Caki2 (cell line): ENCODE measurements at regions not wholly inside any gene's neighbourhood (a gene's known extent, or its start where the extent isn't known, plus 50 kb on each side); places are given as distances from the start of the nearest gene placed in this dataset.

Experiments
- DNase-seq: peaks from one replicate; pipeline ENCODE4 v3.0.0-alpha.2; 2015; ENCODE audit warnings: low read depth
- in situ Hi-C: cut with HindIII; loops from 2 replicates; pipeline ENCODE4 v1.10.0; 2016; ENCODE audit warnings: low sequenced_read_pairs, low pct_unique_long_range_greater_than_20kb, mixed read lengths

DNA sequence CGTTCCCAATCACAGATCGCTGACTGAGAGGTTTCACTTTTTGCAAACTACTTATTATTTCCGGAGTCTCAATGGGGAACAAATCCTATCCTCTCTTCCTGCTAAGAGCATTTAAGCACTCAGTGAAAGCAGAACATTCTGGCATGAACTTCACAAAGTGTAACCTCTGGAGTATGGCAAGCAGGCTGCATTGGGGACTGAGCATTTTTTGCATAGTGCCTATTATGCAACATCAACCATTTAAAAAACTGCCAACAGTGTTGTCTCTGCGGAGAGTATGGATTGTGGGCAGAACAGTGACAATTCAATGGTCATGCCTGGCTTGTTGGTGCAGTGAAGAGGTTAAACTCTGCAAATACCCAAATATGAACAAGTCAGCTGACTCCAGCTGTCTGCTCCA lies 484.6 kb downstream of the OLFM4 start:
- DNase-seq: no peak
- in situ Hi-C loops: no loop called here

DNA sequence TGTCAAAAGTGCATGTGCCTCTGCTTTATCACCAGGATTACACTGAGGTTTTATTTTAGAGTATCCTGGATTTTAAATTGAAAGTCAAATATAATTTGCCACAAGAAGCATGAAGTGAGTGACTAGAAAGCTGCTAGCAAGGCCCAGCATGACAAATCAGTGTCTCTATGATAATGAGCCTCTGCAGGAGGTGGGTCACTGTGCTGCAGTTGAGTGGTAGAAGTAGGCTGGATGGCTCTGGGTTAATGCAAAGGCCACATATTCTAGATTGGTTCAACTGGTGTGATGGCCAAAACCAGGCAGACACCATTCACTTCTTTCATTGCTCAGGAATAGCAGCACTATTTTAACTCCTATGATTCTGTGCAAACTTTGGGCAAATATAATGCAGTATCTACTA lies 491.5 kb downstream of the OLFM4 start:
- no peak for DNase-seq
- in situ Hi-C loops: no loop called here

- in situ Hi-C loops: no loop called here
- no peak for DNase-seq
Measured at GRCh38 chr13:53522034-53522433, 493.4 kb downstream of the OLFM4 start.

GRCh38 chr13:53537586-53537985 lies 509.0 kb downstream of the OLFM4 start:
- no peak for DNase-seq
- in situ Hi-C loops: no loop called here

- in situ Hi-C loops: no loop called here
- DNase-seq: no peak
Measured at GRCh38 chr13:53545340-53545941, 516.8 kb downstream of the OLFM4 start.

DNA sequence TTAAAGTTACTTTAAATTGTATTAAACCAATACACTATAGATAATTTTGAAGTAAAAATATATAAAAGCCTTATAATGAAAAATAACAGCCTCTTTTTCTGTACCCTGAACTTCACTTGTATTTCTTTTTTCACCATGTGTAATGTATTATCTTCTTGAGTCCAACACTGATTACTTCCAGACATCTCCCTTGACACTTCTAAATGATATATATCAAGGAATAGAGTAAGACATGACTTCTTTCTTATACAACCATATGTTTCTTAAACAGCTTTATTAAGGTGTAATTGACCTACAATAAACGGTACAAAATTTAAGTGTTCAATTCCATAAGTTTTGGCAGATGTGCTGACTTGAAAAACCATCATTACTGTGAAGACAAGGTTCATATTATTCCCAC lies 531.9 kb downstream of the OLFM4 start:
- in situ Hi-C loops: no loop called here
- no peak for DNase-seq

GRCh38 chr13:53562419-53562818 lies 533.8 kb downstream of the OLFM4 start:
- in situ Hi-C loops: no loop called here
- DNase-seq: no peak

GRCh38 chr13:53568491-53568890 lies 539.9 kb downstream of the OLFM4 start:
- in situ Hi-C loops: no loop called here
- DNase-seq: no peak

DNA sequence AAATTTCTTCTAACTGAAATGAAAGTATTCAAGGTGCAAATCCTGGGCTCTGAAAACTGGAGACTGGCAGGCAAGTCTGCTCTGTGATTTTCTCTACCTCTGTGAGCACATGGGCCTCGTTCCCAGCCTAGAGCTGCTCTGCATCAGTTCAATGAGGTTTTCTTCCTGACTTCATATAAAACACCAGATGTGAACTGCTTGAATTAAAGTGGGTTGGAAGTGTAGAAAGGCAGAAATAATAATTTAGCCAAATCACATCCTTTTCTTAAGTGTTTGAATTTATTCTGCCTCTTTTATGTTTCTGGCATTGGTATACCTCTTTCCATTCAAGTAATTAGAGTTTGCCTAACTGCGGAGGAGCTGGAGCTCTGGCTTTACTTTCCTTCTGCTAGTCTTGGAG lies 540.8 kb downstream of the OLFM4 start:
- in situ Hi-C loops: no loop called here
- no peak for DNase-seq

DNA sequence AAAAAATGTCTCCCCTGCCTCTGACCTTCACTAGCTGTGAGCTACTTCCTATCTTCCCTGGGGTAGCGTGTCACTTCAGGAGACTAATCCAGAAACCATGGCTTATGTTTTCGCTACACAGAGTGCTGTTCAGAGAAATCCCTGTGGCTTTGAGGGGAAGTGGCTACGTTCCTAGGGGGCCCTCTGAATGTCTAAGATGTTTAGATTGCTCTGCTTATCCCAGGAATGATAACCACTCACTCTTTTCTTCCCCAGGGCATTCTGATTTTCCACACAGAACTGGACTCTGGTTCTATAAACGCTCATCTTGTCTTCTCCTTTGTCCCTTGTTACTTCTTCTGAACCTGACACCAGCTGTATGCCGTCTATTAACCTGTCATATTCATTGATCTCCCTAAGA lies 572.5 kb downstream of the OLFM4 start:
- in situ Hi-C loops: no loop called here

GRCh38 chr13:53605326-53605725 lies 576.7 kb downstream of the OLFM4 start:
- in situ Hi-C loops: no loop called here
- no peak for DNase-seq

More for the DNA sequence above, 572.5 kb downstream of the OLFM4 start:
- DNase-seq: no peak

GRCh38 chr13:53612200-53612599 lies 583.6 kb downstream of the OLFM4 start:
- no peak for DNase-seq
- in situ Hi-C loops: no loop called here

DNA sequence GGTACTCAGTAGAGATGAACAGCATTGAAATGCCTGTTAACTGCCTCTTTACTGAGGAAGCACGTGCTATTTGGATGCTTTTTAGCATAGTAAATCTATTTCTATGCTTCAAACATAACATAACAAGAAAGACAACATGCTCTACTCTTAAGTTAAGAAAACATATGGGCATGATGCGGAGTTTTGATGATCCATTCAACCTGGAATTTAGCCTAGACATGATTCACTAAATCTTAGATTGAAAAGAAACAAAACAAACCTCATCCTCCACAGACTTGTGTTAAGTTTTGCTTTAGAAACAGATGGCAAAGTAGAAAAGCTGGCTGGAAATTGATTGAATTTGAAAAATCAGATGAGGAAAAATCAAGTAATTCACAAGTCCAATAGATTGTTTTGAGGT lies 593.8 kb downstream of the OLFM4 start:
- in situ Hi-C loops: no loop called here
- DNase-seq: no peak

DNA sequence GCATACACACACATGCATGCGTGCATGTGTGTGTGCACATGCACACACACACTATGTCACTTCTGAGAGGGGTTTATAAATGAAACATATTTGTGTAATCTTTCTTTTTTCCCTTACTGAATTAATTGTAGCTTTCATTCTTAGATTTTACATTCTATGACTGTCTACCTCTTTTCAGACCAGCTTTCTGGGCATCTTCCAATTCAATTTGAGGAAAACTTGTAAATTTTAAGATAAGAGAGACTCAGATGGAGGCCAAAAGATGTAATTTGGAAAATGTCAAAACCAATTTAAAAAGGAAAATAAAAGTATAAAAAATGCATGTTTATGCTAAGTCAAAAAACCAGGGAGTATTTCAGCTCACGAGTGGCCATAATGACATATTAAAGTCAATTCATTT lies 594.5 kb downstream of the OLFM4 start:
- DNase-seq: no peak
- in situ Hi-C loops: no loop called here

DNA sequence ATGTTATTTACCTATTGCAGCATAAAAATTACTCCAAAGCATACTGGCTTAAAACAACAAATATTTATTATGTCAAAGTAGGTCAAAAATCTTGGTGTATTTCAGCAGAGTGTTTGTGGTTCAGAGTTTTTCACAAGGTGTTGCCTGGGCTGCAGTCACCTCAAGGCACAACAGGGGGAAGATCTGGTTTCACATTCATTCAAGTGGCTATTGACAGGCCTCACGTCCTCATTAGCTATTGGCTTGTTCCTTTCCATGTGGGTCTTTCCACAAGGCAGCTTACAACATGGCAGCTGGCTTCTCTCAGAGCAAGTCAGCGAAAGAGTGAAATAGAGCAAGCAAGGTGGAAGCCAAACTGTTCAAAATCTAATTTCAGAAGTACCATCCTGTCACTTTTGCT lies 602.9 kb downstream of the OLFM4 start:
- in situ Hi-C loops: no loop called here
- DNase-seq: no peak

GRCh38 chr13:53638040-53638439 lies 609.4 kb downstream of the OLFM4 start:
- DNase-seq: no peak
- in situ Hi-C loops: no loop called here

DNA sequence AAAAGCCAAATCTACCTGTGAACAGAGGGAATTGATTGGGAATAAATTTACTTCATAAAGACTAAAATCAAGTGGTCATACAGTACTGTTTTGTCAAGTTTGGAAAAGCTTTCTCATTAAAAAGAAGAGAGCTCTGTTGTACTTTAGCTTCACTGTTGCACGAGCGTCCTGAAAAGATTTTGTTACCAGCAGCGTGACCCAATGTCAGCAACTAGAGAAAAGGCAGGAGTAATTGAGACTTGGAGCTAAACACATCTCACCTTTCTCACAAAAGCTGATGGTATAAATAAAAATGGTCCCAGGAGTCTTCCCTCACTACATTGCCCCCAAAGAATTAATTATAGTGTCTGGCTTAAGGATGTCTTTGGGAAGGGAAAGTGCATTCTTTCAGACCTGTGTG lies 613.7 kb downstream of the OLFM4 start:
- no peak for DNase-seq
- in situ Hi-C loops: no loop called here

DNA sequence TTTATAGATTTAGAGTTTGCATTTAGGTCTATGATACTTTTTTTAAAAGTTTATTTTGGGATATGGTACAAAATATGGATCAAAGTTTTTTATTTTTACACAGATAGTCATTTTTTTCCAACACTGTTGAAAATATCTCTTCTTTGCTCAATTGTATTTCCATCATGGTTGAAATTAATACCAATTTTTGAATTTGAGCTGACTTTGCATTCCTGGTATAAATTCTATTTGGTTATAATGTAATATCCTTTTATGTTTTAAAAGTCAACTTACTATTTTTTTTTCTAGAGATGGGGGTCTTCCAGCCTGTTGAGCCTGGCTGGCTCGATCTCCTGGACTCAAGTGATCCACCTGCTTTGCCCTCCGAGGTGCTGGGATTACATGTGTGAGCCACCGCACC lies 620.1 kb downstream of the OLFM4 start:
- in situ Hi-C loops: no loop called here
- no peak for DNase-seq

DNA sequence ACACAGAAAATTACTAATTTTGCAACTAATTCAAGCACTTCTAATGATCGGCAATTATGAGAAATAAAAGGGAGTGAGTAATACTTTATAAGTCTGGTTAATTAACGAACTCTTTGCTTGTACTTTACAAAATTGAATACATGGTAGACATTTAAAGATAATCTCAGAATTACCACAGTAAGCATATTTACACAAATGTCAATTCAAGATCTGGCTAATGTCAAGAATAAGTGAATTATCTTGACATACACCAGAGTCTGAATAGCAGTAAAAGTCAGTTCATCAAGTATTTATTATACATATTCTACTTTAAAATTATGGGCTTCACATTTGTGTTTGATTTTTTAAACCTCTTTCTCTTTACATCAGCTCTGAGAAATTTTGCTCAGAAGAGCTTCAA lies 643.4 kb downstream of the OLFM4 start:
- in situ Hi-C loops: no loop called here
- no peak for DNase-seq

- in situ Hi-C loops: no loop called here
- no peak for DNase-seq
Measured at GRCh38 chr13:53683146-53683545, 654.5 kb downstream of the OLFM4 start.

DNA sequence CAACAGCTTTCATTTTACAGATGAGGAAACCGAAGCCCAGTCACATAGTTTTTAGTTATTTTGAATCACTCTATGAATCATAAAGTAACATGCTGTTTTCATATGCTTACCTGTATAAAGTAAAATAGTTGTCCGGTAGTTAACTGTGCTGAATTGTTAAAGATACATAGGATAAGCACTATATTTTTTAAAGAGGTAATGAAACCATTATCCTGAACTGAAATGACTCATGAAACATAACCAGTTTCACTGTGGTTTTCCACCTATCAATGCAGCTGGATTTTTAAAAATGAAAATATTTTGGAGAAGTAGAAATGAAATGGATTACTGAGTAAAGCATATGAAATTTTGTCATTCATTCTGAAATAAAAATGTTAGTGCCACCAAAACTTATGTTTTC lies 655.0 kb downstream of the OLFM4 start:
- no peak for DNase-seq
- in situ Hi-C loops: no loop called here
